ENCODE measurements at regions not wholly inside any gene's neighbourhood (a gene's known extent, or its start where the extent isn't known, plus 50 kb on each side); places are given as distances from the start of the nearest gene placed in this dataset.

DNA sequence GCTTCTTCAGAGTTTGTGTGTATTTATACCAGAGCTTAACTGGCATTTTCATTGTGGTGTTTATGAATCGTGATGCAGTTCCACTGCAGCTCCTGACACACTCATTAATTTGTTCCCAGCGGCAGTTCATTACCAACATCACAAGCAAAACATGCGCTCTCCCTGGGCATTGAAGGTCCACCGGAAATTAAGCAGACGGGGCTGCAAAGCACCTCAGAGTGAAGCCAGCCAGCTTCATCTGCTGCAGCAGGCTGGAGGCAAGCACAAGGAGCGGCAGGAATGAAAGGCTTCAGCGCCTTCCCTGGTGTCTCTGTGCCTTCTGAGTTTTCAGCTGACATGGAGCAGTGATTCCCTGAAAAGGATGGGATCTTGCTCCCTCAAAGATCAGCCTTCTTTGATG, 246.0 kb upstream of the SPTLC3 start:
- Histone ChIP-seq H3K79me2 (no peaks in the 10 kb centered on the region), H3K27me3 (no peaks in the 10 kb centered on the region), H4K20me1 (ENCODE audit: insufficient read depth, poor library complexity, severe bottlenecking) (no peaks in the 10 kb centered on the region), H3K36me3 (replicated peaks; ENCODE audit: insufficient read depth, low read depth) (no peaks in the 10 kb centered on the region), H3K27ac (no peak overlapping the region), H3K4me3 (no peak overlapping the region), H3K9me3 (ENCODE audit: low read depth) (no peaks in the 10 kb centered on the region), H3K4me2 (peak overlapping the region; percentile 59), H3K4me1 (ENCODE audit: insufficient read depth) (no peaks in the 10 kb centered on the region), H3K9me2 (replicated peaks; ENCODE audit: insufficient read depth) (no peaks in the 10 kb centered on the region), H2AFZ (peak overlapping the region; percentile 57)
- 52% methylated on average over 7 of the region's 7 CpGs for WGBS (ENCODE audit: low lambda C conversion rate, missing lambda C conversion rate)
- TF ChIP-seq, protein P1, sequence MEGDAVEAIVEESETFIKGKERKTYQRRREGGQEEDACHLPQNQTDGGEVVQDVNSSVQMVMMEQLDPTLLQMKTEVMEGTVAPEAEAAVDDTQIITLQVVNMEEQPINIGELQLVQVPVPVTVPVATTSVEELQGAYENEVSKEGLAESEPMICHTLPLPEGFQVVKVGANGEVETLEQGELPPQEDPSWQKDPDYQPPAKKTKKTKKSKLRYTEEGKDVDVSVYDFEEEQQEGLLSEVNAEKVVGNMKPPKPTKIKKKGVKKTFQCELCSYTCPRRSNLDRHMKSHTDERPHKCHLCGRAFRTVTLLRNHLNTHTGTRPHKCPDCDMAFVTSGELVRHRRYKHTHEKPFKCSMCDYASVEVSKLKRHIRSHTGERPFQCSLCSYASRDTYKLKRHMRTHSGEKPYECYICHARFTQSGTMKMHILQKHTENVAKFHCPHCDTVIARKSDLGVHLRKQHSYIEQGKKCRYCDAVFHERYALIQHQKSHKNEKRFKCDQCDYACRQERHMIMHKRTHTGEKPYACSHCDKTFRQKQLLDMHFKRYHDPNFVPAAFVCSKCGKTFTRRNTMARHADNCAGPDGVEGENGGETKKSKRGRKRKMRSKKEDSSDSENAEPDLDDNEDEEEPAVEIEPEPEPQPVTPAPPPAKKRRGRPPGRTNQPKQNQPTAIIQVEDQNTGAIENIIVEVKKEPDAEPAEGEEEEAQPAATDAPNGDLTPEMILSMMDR (IDR thresholded peaks at IDR 0.05; ENCODE audit: poor library complexity), result no peak
- TF ChIP-seq EZH2 (IDR thresholded peaks at IDR 0.05; ENCODE audit: borderline replicate concordance), result no peak
- no peak for TF ChIP-seq EZH2phosphoT487 (IDR thresholded peaks at IDR 0.05; ENCODE audit: low read depth, severe bottlenecking, unreplicated experiment)
- no peak for DNase-seq (ENCODE audit: low spot score)

DNA sequence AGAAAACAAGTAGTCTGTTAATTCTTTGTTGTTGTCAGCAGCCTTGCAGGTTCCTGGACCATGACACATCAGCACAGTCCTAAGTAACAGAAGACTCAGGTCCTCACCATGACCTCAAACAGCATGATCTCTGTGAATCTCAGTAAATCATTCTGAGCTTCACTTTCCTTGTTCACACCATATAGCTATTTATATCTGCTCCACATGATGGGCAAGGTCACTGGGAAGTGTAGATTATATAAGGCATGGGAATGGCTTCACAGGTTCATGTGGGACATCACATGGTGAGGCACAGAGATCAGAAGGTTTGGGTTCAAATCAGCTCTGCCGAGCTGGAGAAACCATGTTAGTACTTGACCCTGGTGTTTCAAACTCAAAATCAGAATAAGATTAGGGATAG, 245.4 kb upstream of the SPTLC3 start:
- no peaks in the 10 kb centered on the region for H3K36me3 ChIP-seq (replicated peaks; ENCODE audit: insufficient read depth, low read depth)
- 100% methylated on average over 1 of the region's 1 CpG for WGBS (ENCODE audit: low lambda C conversion rate, missing lambda C conversion rate)
- no peaks in the 10 kb centered on the region for H4K20me1 ChIP-seq (ENCODE audit: insufficient read depth, poor library complexity, severe bottlenecking)
- H3K4me2 ChIP-seq, result no peak overlapping the region
- no peak overlapping the region for H2AFZ ChIP-seq
- no peak for DNase-seq (ENCODE audit: low spot score)
- no peaks in the 10 kb centered on the region for H3K79me2 ChIP-seq
- H3K4me3 ChIP-seq, result no peak overlapping the region
- TF ChIP-seq, protein P1 (IDR thresholded peaks at IDR 0.05; ENCODE audit: poor library complexity), result no peak
- TF ChIP-seq EZH2phosphoT487 (IDR thresholded peaks at IDR 0.05; ENCODE audit: low read depth, severe bottlenecking, unreplicated experiment) (no peak), EZH2 (IDR thresholded peaks at IDR 0.05; ENCODE audit: borderline replicate concordance) (no peak)
- no peaks in the 10 kb centered on the region for H3K27me3 ChIP-seq
- H3K9me2 ChIP-seq (replicated peaks; ENCODE audit: insufficient read depth), result no peaks in the 10 kb centered on the region
- H3K27ac ChIP-seq, result no peak overlapping the region
- no peaks in the 10 kb centered on the region for H3K4me1 ChIP-seq (ENCODE audit: insufficient read depth)
- no peaks in the 10 kb centered on the region for H3K9me3 ChIP-seq (ENCODE audit: low read depth)

- Histone ChIP-seq H3K9me3 (ENCODE audit: low read depth) (no peaks in the 10 kb centered on the region), H3K4me3 (no peak overlapping the region), H3K27me3 (no peaks in the 10 kb centered on the region), H3K36me3 (replicated peaks; ENCODE audit: insufficient read depth, low read depth) (no peaks in the 10 kb centered on the region), H3K4me2 (no peak overlapping the region), H2AFZ (no peak overlapping the region), H3K9me2 (replicated peaks; ENCODE audit: insufficient read depth) (no peaks in the 10 kb centered on the region), H3K4me1 (ENCODE audit: insufficient read depth) (no peaks in the 10 kb centered on the region), H4K20me1 (ENCODE audit: insufficient read depth, poor library complexity, severe bottlenecking) (no peaks in the 10 kb centered on the region), H3K27ac (no peak overlapping the region), H3K79me2 (no peaks in the 10 kb centered on the region)
- no peak for DNase-seq (ENCODE audit: low spot score)
- TF ChIP-seq EZH2phosphoT487 (IDR thresholded peaks at IDR 0.05; ENCODE audit: low read depth, severe bottlenecking, unreplicated experiment) (no peak), EZH2 (IDR thresholded peaks at IDR 0.05; ENCODE audit: borderline replicate concordance) (no peak)
- TF ChIP-seq, protein P1 (IDR thresholded peaks at IDR 0.05; ENCODE audit: poor library complexity), result no peak
- 84% methylated on average over 5 of the region's 5 CpGs for WGBS (ENCODE audit: low lambda C conversion rate, missing lambda C conversion rate)
Measured at GRCh38 chr20:12764053-12764452, 244.7 kb upstream of the SPTLC3 start.

GRCh38 chr20:12764851-12765250, 243.9 kb upstream of the SPTLC3 start:
- no peaks in the 10 kb centered on the region for H3K9me2 ChIP-seq (replicated peaks; ENCODE audit: insufficient read depth)
- no peak overlapping the region for H2AFZ ChIP-seq
- H3K27me3 ChIP-seq, result no peaks in the 10 kb centered on the region
- no peaks in the 10 kb centered on the region for H3K79me2 ChIP-seq
- no peak overlapping the region for H3K27ac ChIP-seq
- no peak overlapping the region for H3K4me2 ChIP-seq
- no peak for DNase-seq (ENCODE audit: low spot score)
- no peaks in the 10 kb centered on the region for H3K9me3 ChIP-seq (ENCODE audit: low read depth)
- TF ChIP-seq EZH2phosphoT487 (IDR thresholded peaks at IDR 0.05; ENCODE audit: low read depth, severe bottlenecking, unreplicated experiment) (no peak), EZH2 (IDR thresholded peaks at IDR 0.05; ENCODE audit: borderline replicate concordance) (no peak)
- TF ChIP-seq, protein P1 (IDR thresholded peaks at IDR 0.05; ENCODE audit: poor library complexity), result no peak
- no peaks in the 10 kb centered on the region for H3K36me3 ChIP-seq (replicated peaks; ENCODE audit: insufficient read depth, low read depth)
- H3K4me3 ChIP-seq, result no peak overlapping the region
- WGBS (ENCODE audit: low lambda C conversion rate, missing lambda C conversion rate), result 0% methylated on average over 1 of the region's 1 CpG
- H3K4me1 ChIP-seq (ENCODE audit: insufficient read depth), result no peaks in the 10 kb centered on the region
- no peaks in the 10 kb centered on the region for H4K20me1 ChIP-seq (ENCODE audit: insufficient read depth, poor library complexity, severe bottlenecking)

Data from hepatocyte (in vitro differentiated cells).